H1 (cell line): ENCODE measurements at regions not wholly inside any gene's neighbourhood (a gene's known extent, or its start where the extent isn't known, plus 50 kb on each side); places are given as distances from the start of the nearest gene placed in this dataset.

Source experiments
- CTCF ChIA-PET: fragments of 300-600 bp; sonication (Branson Sonifier 250); formaldehyde crosslinking; loops from one replicate; lab custom pipeline; 2021; ENCODE audit not compliant: partially characterized antibody; lab: Charles Lee
- POLR2A ChIA-PET: fragments of 300-600 bp; sonication (Branson Sonifier 250); formaldehyde crosslinking; loops from one replicate; lab custom pipeline; 2021; ENCODE audit warnings: inconsistent platforms; ENCODE audit not compliant: partially characterized antibody; lab: Charles Lee
- DNase-seq, 2 experiments: peaks; one replicate each; pipeline versions ENCODE4 v3.0.0 to v3.0.0-alpha.2; 2010 to 2022; ENCODE audit warnings: low spot score in 2 of 2, low read depth in 1 of 2, mixed read lengths in 1 of 2
- FAIRE-seq: peaks from 2 replicates; lab custom pipeline; 2011; peaks lifted over from hg19 to GRCh38; lab: Jason Lieb, UNC
- H2AFZ ChIP-seq: 2 replicates; pipeline ENCODE4 v1.8.1; 2012; ENCODE audit warnings: low read length, inconsistent platforms
- H2AK5ac ChIP-seq: 2 replicates; pipeline ENCODE4 v1.6.1; 2013; ENCODE audit warnings: low read depth, low read length
- H2BK120ac ChIP-seq: replicated peaks from 2 replicates; pipeline ENCODE3; 2013; ENCODE audit warnings: low read depth, low read length, inconsistent platforms
- H2BK12ac ChIP-seq: 2 replicates; pipeline ENCODE4 v1.6.1; 2013; ENCODE audit warnings: low read depth, low read length
- H2BK15ac ChIP-seq: 2 replicates; pipeline ENCODE4 v1.6.1; 2013; ENCODE audit warnings: low read length
- H2BK20ac ChIP-seq: 2 replicates; pipeline ENCODE4 v1.6.1; 2013; ENCODE audit warnings: low read length
- H2BK5ac ChIP-seq: 2 replicates; pipeline ENCODE4 v1.6.1; 2013; ENCODE audit warnings: low read depth, low read length
- H3K14ac ChIP-seq: 2 replicates; pipeline ENCODE4 v1.6.1; 2013; ENCODE audit warnings: inconsistent platforms; ENCODE audit not compliant: insufficient read length
- H3K18ac ChIP-seq: 2 replicates; pipeline ENCODE4 v1.6.1; 2013; ENCODE audit warnings: low read length; ENCODE audit errors: extremely low read depth
- H3K23ac ChIP-seq: 2 replicates; pipeline ENCODE4 v1.6.1; 2013; ENCODE audit warnings: inconsistent platforms; ENCODE audit not compliant: insufficient read length
- H3K23me2 ChIP-seq: 2 replicates; pipeline ENCODE4 v1.6.1; 2013; ENCODE audit warnings: low read depth, low read length
- H3K27ac ChIP-seq: 2 replicates; pipeline ENCODE4 v1.6.1; 2011; ENCODE audit warnings: low read depth, low read length, inconsistent platforms
- H3K27me3 ChIP-seq, 4 experiments: replicated peaks in 1 of 4; 1 replicate in 1 of 4; 2 replicates in 3 of 4; pipeline versions ENCODE4 v1.6.1 to v1.8.1; 2011 to 2013; ENCODE audit warnings: low read length in 3 of 4, mild to moderate bottlenecking in 3 of 4, inconsistent platforms in 2 of 4, mixed read lengths in 2 of 4, moderate library complexity in 1 of 4; ENCODE audit not compliant: control insufficient read depth in 3 of 4, insufficient read depth in 3 of 4; ENCODE audit errors: extremely low read depth in 1 of 4
- H3K36me3 ChIP-seq, 4 experiments: 2 replicates each; pipeline versions ENCODE4 v1.6.1 to v1.8.1; 2011 to 2013; ENCODE audit warnings: mild to moderate bottlenecking in 4 of 4, low read length in 3 of 4, moderate library complexity in 2 of 4, control low read depth in 1 of 4, inconsistent platforms in 1 of 4; ENCODE audit not compliant: insufficient read depth in 4 of 4, control insufficient read depth in 2 of 4
- H3K4ac ChIP-seq: replicated peaks from 2 replicates; pipeline ENCODE3; 2013; ENCODE audit warnings: low read length, low read depth, mixed read lengths, inconsistent platforms; ENCODE audit not compliant: insufficient read length
- H3K4me1 ChIP-seq, 4 experiments: replicated peaks in 1 of 4; 1 replicate in 1 of 4; 2 replicates in 3 of 4; pipeline versions ENCODE4 v1.6.1 to v1.8.1; 2011 to 2013; ENCODE audit warnings: low read length in 3 of 4, inconsistent platforms in 2 of 4, mixed read lengths in 1 of 4; ENCODE audit not compliant: insufficient read depth in 4 of 4, control insufficient read depth in 3 of 4
- H3K4me2 ChIP-seq, 2 experiments: 2 replicates each; pipeline versions ENCODE4 v1.6.1 to v1.8.1; 2011 to 2013; ENCODE audit warnings: low read depth in 2 of 2, low read length in 2 of 2, control low read depth in 1 of 2, inconsistent platforms in 1 of 2, mild to moderate bottlenecking in 1 of 2; ENCODE audit not compliant: insufficient read depth in 1 of 2
- H3K4me3 ChIP-seq, 4 experiments: fragments of 200-600, 300-600 bp in 1 of 4; sonication (generic), shearing (Covaris generic), sonication (Bioruptor Twin) in 1 of 4; 2 replicates each; pipeline versions ENCODE4 v1.5.1 to v1.8.1; 2011 to 2016; ENCODE audit warnings: low read length in 4 of 4, low read depth in 3 of 4, control low read depth in 2 of 4, inconsistent platforms in 2 of 4, mild to moderate bottlenecking in 2 of 4, mixed read lengths in 1 of 4, moderate library complexity in 1 of 4; ENCODE audit not compliant: insufficient read depth in 2 of 4; ENCODE audit errors: extremely low read depth in 1 of 4
- H3K56ac ChIP-seq: replicated peaks from 2 replicates; pipeline ENCODE3; 2013; ENCODE audit warnings: low read depth, mild to moderate bottlenecking, mixed read lengths, low read length, inconsistent platforms; ENCODE audit not compliant: insufficient read length
- H3K79me1 ChIP-seq: 2 replicates; pipeline ENCODE4 v1.6.1; 2013; ENCODE audit warnings: low read depth, low read length, control low read depth
- H3K79me2 ChIP-seq, 2 experiments: 2 replicates each; pipeline versions ENCODE4 v1.6.1 to v1.8.1; 2012 to 2013; ENCODE audit warnings: low read length in 2 of 2, mild to moderate bottlenecking in 2 of 2, inconsistent platforms in 1 of 2; ENCODE audit not compliant: insufficient read depth in 2 of 2, control insufficient read depth in 1 of 2
- H3K9ac ChIP-seq, 4 experiments: replicated peaks in 1 of 4; 1 replicate in 1 of 4; 2 replicates in 3 of 4; pipeline versions ENCODE4 v1.6.1 to v1.8.1; 2011 to 2013; ENCODE audit warnings: low read depth in 3 of 4, low read length in 3 of 4, control low read depth in 2 of 4, mild to moderate bottlenecking in 2 of 4, moderate library complexity in 2 of 4, inconsistent platforms in 1 of 4; ENCODE audit errors: extremely low read depth in 1 of 4
- H3K9me3 ChIP-seq, 2 experiments: 2 replicates each; pipeline versions ENCODE4 v1.6.1 to v1.8.1; 2012 to 2013; ENCODE audit warnings: mild to moderate bottlenecking in 2 of 2, moderate library complexity in 2 of 2, control low read depth in 1 of 2, inconsistent platforms in 1 of 2, low read depth in 1 of 2, low read length in 1 of 2, mixed read lengths in 1 of 2; ENCODE audit not compliant: insufficient read depth in 2 of 2
- H4K20me1 ChIP-seq, 2 experiments: replicated peaks in 1 of 2; 2 replicates each; pipeline versions ENCODE3 to v1.8.1; 2011 to 2013; ENCODE audit warnings: inconsistent platforms in 2 of 2, low read length in 2 of 2, mild to moderate bottlenecking in 1 of 2; ENCODE audit not compliant: insufficient read depth in 2 of 2, control insufficient read depth in 1 of 2
- H4K5ac ChIP-seq: 2 replicates; pipeline ENCODE4 v1.6.1; 2013; ENCODE audit warnings: low read length, low read depth, mixed read lengths, inconsistent platforms; ENCODE audit not compliant: insufficient read length
- H4K8ac ChIP-seq: 2 replicates; pipeline ENCODE4 v1.8.0; 2013; ENCODE audit warnings: mild to moderate bottlenecking, moderate library complexity, low read length, inconsistent platforms; ENCODE audit not compliant: insufficient read depth; ENCODE audit errors: extremely low read depth
- H4K91ac ChIP-seq: replicated peaks from 2 replicates; pipeline ENCODE3; 2013; ENCODE audit warnings: low read length, mixed read lengths, inconsistent platforms; ENCODE audit not compliant: insufficient read length
- MAFK ChIP-seq: IDR thresholded peaks from 2 replicates; pipeline ENCODE4 v1.6.1; 2012; ENCODE audit warnings: low read depth, mild to moderate bottlenecking, improper control_type of control experiment, low read length
- NRF1 ChIP-seq: IDR thresholded peaks from 2 replicates; pipeline ENCODE4 v1.6.1; 2011; ENCODE audit warnings: mild to moderate bottlenecking, low read depth, low read length, improper control_type of control experiment
- SUZ12 ChIP-seq: fragments of 200-600 bp; sonication (generic); IDR thresholded peaks from 2 replicates; pipeline ENCODE4 v1.6.1; 2012; ENCODE audit warnings: mild to moderate bottlenecking, inconsistent platforms, low read length, moderate library complexity, mixed read lengths
- WGBS, 2 experiments: shearing (Covaris generic) in 1 of 2; methylation state at CpG; one replicate each; pipeline versions ENCODE4 v1.1.6 to v1.1.7; 2013 to 2015; ENCODE audit warnings: low lambda C conversion rate in 2 of 2, mixed read lengths in 2 of 2, inconsistent platforms in 1 of 2, low coverage in 1 of 2, missing lambda C conversion rate in 1 of 2; ENCODE audit not compliant: insufficient replicate concordance in 2 of 2, insufficient coverage in 1 of 2, insufficient read length in 1 of 2; ENCODE audit errors: extremely low coverage in 1 of 2, missing lambda C conversion rate in 1 of 2; 5-methylcytosine and 5-hydroxymethylcytosine counted together
- TF ChIP-seq, protein P1 (sequence below), 3 experiments: IDR thresholded peaks; 1 replicate in 2 of 3; 2 replicates in 1 of 3; pipeline versions ENCODE4 v1.5.1 to v1.6.1; 2011; ENCODE audit warnings: low read length in 3 of 3, mild to moderate bottlenecking in 3 of 3, inconsistent platforms in 2 of 3, low read depth in 1 of 3, moderate library complexity in 1 of 3; ENCODE audit not compliant: insufficient read depth in 1 of 3; ENCODE audit errors: control extremely low read depth in 1 of 3

DNA sequence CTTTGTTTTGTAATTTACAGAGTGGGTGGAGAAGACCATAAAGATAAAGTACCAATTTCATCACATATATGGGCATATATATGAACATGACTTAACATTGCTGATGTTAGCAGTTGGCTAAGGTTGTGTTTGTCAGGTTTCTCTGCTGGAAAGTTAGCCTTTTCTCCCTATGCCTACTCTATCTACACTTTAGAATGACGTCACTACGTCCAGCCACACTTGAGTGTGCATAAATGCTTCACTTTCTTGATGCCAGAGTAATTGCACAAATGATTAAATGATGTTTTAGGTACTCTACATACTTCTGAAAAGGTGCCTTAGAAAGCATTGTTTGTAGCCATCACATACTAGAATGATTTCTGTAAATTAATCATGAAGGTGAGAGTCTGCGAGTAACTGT, 759.2 kb upstream of the MGAT4C start:
- no peak overlapping the region for H4K8ac ChIP-seq
- TF ChIP-seq, protein P1, sequence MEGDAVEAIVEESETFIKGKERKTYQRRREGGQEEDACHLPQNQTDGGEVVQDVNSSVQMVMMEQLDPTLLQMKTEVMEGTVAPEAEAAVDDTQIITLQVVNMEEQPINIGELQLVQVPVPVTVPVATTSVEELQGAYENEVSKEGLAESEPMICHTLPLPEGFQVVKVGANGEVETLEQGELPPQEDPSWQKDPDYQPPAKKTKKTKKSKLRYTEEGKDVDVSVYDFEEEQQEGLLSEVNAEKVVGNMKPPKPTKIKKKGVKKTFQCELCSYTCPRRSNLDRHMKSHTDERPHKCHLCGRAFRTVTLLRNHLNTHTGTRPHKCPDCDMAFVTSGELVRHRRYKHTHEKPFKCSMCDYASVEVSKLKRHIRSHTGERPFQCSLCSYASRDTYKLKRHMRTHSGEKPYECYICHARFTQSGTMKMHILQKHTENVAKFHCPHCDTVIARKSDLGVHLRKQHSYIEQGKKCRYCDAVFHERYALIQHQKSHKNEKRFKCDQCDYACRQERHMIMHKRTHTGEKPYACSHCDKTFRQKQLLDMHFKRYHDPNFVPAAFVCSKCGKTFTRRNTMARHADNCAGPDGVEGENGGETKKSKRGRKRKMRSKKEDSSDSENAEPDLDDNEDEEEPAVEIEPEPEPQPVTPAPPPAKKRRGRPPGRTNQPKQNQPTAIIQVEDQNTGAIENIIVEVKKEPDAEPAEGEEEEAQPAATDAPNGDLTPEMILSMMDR (IDR thresholded peaks at IDR 0.05; ENCODE audit: control extremely low read depth in 1 of 3, insufficient read depth in 1 of 3, low read depth in 1 of 3, low read length in 3 of 3), result no peak
- TF ChIP-seq NRF1, result no peak
- TF ChIP-seq MAFK, result no peak
- TF ChIP-seq SUZ12, result no peak
- H3K56ac ChIP-seq, result no peak overlapping the region
- H3K27ac ChIP-seq, result no peak overlapping the region
- no peak overlapping the region for H2BK20ac ChIP-seq
- no peaks in the 10 kb centered on the region for H3K79me1 ChIP-seq
- H3K9ac ChIP-seq, result no peak overlapping the region
- 93% methylated on average over 3 of the region's 3 CpGs; no CpG with 5 or more reads in 1 of the 2 experiments for WGBS, 2 experiments
- H3K79me2 ChIP-seq, result no peaks in the 10 kb centered on the region
- H2BK5ac ChIP-seq, result no peak overlapping the region
- no peaks in the 10 kb centered on the region for H3K4me1 ChIP-seq
- H2BK120ac ChIP-seq, result no peak overlapping the region
- H2AK5ac ChIP-seq, result no peak overlapping the region
- CTCF ChIA-PET, result no interaction called here
- H3K36me3 ChIP-seq, result no peaks in the 10 kb centered on the region
- H2BK12ac ChIP-seq, result no peak overlapping the region
- no peak overlapping the region for H3K4me2 ChIP-seq
- H2AFZ ChIP-seq, result no peak overlapping the region
- POLR2A ChIA-PET, result no interaction called here
- no peak overlapping the region for H3K23ac ChIP-seq
- no peaks in the 10 kb centered on the region for H3K27me3 ChIP-seq
- H4K91ac ChIP-seq, result no peak overlapping the region
- H3K4me3 ChIP-seq, result no peak overlapping the region
- no peak overlapping the region for H3K4ac ChIP-seq
- H3K18ac ChIP-seq, result no peak overlapping the region
- no peak overlapping the region for H3K14ac ChIP-seq
- no peaks in the 10 kb centered on the region for H3K9me3 ChIP-seq
- FAIRE-seq (no peak), DNase-seq (no peak)
- no peaks in the 10 kb centered on the region for H4K20me1 ChIP-seq
- H4K5ac ChIP-seq, result no peak overlapping the region
- H2BK15ac ChIP-seq, result no peak overlapping the region
- no peaks in the 10 kb centered on the region for H3K23me2 ChIP-seq
